GM12864 (cell line): ENCODE measurements at regions not wholly inside any gene's neighbourhood (a gene's known extent, or its start where the extent isn't known, plus 50 kb on each side); places are given as distances from the start of the nearest gene placed in this dataset.

Source experiments
- DNase-seq: peaks from one replicate; pipeline ENCODE4 v3.0.0-alpha.2; 2011; ENCODE audit warnings: low read depth
- H3K4me3 ChIP-seq: 2 replicates; pipeline ENCODE4 v1.5.1; 2011; ENCODE audit warnings: mild to moderate bottlenecking, low read depth, low read length, control low read depth
- TF ChIP-seq, protein P1 (sequence below): IDR thresholded peaks from 2 replicates; pipeline ENCODE4 v1.5.1; 2011; ENCODE audit warnings: low read depth, mild to moderate bottlenecking, moderate library complexity, low read length, control low read depth, inconsistent platforms; ENCODE audit errors: missing control alignments

DNA sequence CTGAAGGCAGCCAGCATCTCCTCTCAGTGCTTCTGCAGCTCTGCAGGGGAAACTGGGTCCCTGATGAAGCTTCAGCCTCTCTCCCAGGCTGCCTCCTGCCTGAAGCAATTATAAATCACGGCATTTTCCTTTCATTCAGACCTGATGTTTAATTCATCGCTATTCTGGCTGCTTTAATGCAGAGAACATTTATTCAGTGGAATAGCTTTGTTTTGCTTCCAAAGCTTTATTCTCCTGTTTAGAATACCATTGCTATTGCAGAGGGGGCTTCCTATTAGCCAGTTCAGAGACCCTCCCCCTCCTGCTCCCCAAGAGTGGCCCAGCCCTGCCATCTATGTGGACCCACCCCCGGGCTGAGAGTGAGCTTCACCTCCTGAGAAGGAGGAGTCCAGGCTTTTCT lies 255.6 kb downstream of the LRFN2 start:
- TF ChIP-seq, protein P1, sequence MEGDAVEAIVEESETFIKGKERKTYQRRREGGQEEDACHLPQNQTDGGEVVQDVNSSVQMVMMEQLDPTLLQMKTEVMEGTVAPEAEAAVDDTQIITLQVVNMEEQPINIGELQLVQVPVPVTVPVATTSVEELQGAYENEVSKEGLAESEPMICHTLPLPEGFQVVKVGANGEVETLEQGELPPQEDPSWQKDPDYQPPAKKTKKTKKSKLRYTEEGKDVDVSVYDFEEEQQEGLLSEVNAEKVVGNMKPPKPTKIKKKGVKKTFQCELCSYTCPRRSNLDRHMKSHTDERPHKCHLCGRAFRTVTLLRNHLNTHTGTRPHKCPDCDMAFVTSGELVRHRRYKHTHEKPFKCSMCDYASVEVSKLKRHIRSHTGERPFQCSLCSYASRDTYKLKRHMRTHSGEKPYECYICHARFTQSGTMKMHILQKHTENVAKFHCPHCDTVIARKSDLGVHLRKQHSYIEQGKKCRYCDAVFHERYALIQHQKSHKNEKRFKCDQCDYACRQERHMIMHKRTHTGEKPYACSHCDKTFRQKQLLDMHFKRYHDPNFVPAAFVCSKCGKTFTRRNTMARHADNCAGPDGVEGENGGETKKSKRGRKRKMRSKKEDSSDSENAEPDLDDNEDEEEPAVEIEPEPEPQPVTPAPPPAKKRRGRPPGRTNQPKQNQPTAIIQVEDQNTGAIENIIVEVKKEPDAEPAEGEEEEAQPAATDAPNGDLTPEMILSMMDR = no peak
- no peak overlapping the region for H3K4me3 ChIP-seq

DNA sequence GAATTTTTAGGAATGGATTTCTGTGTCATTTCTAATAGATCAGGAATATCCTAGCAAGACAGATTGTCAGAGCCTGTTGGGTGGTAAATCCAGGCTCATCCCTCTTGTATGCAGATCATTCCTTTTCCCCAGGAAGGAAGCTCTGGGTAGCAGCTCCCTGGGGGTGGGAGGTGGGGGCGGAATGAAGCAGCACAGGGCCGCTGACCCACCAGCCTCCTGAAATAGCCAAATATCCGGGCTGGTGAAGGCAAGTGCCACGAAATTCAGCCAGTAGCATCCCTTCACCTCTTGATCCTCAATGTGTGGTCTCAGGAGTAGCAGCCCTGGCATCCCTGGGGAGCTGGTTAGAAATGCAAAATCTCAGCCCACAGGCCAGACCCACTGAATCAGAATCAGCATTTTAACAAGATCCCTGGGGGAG lies 256.9 kb downstream of the LRFN2 start:
- no peak for DNase-seq
- TF ChIP-seq, protein P1 = no peak
- no peak overlapping the region for H3K4me3 ChIP-seq

More for the DNA sequence above, 255.6 kb downstream of the LRFN2 start:
- no peak for DNase-seq

DNA sequence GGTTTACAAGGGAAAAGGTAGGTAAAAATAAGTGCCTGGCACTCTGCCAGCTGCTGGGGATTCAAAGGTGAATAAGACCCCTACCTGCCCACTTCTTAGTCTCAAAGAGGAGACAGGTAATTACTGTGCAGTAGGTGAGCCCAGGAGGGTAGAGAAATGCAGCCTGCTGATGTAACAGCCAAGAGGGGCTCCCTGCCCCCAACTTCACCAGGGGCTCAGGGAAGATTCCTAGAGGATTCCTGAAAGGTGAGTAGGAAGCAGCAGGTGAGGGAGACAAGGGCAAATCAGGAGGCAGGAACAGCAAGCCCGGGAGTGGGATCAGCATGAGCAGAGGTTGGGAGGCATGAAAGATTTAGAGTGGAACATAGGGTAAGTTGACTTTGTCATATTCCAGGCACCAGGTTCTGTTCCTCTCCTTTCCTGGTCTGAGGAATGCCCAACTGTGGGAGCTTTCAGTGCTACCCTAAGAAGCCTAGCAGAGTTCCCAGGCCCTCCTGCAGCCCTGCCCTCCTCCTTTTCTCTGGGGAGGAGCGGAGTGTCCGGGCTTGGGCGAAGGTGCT lies 258.1 kb downstream of the LRFN2 start:
- TF ChIP-seq, protein P1 = no peak
- no peak for DNase-seq
- no peak overlapping the region for H3K4me3 ChIP-seq

DNA sequence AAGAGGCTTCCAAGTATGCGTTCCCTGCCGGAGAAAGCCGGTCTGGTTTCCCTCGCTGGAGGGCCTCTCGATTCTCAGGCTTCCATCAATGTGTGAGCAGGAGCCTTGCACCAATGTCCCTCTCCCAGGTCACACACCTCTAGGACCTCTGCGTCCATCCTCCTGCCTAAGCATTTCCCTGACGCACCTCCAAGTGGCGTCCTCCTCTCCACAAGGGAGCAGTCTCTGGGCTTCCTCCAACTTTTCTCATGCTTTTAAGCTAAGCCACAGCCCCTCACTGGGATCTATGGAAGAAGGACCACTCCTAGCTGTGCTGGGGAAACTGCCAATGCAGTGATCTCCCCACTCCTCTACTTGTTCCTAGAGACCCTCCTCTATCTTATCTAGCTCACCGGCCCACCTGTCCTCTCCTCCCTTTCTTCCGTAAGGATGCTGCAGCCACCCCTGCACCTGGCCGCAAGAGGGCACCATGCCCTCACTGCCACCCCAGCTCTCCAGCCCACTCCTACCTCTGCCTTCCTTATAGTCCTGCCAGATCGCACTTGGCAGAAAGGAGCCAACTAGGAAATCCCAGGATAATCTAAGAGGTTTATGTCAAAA lies 258.7 kb downstream of the LRFN2 start:
- no peak for DNase-seq
- TF ChIP-seq, protein P1 = peak; percentile 60
- no peak overlapping the region for H3K4me3 ChIP-seq

GRCh38 chr6:40326714-40327421 lies 260.3 kb downstream of the LRFN2 start:
- DNase-seq = no peak
- no peak overlapping the region for H3K4me3 ChIP-seq
- TF ChIP-seq, protein P1 = no peak

- TF ChIP-seq, protein P1 = no peak
- DNase-seq = no peak
Measured at GRCh38 chr6:40325791-40326190, 261.4 kb downstream of the LRFN2 start.

DNA sequence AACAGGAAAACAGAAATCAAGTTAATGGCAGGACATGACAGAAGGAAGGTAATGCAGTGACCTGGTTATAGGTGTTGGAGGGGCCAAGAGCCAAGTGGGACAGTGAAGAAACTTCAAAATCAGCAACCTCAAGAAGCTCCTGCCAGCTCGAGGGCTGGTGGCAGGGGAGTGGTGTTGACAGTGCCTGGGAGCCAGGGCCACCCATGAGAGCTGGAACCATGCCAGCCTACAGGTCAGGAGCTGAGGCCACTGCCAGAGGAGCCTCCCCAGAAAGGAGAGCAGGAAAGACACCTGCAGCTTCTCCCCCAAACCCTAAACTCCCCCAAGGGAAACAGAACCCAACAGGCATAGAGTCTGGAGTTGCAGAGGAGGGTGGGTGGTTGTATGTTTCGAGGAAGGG lies 262.1 kb downstream of the LRFN2 start:
- TF ChIP-seq, protein P1 = no peak
- DNase-seq = no peak
- H3K4me3 ChIP-seq = no peak overlapping the region

More at GRCh38 chr6:40325791-40326190, 261.4 kb downstream of the LRFN2 start:
- no peak overlapping the region for H3K4me3 ChIP-seq
